Activated T-cell treated with anti-CD3 and anti-CD28 coated beads, Interleukin-2, amount 50 U/mL, for 1 hour (primary cell): ENCODE measurements at regions not wholly inside any gene's neighbourhood (a gene's known extent, or its start where the extent isn't known, plus 50 kb on each side); places are given as distances from the start of the nearest gene placed in this dataset.

Experiments
- DNase-seq: peaks from one replicate; pipeline ENCODE4 v3.0.0-alpha.2; 2020

DNA sequence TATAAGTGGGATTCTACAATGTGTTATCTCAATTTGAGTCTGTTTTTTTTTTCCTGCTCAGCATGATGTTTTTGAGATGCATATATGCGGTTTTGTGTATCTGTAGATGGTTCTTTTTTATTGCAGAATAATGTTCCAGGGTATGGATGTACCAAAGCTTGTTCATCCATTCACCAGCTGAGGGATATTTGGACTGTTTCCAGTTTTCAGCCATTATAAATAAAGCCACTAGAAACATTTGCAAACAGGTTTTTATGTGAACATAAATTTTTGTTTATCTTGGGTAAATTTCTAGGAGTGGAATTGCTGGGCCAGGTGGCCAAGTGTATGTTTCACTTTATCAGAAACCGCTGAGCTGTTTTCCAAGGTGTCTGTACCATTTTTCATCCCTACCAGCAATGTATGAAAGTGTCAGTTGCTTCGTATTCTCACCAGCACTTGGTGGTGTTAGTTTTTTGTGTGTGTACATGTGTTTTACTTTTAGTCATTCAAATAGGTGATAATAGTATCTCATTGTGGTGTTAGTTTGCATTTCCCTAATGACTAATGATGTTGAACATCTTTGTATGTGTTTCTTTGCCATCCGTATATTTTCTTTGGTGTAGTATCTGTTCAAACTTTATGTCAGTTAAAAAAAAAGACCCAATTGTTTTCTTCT is 124.2 kb downstream of the CEBPB start:
- DNase-seq, result no peak

DNA sequence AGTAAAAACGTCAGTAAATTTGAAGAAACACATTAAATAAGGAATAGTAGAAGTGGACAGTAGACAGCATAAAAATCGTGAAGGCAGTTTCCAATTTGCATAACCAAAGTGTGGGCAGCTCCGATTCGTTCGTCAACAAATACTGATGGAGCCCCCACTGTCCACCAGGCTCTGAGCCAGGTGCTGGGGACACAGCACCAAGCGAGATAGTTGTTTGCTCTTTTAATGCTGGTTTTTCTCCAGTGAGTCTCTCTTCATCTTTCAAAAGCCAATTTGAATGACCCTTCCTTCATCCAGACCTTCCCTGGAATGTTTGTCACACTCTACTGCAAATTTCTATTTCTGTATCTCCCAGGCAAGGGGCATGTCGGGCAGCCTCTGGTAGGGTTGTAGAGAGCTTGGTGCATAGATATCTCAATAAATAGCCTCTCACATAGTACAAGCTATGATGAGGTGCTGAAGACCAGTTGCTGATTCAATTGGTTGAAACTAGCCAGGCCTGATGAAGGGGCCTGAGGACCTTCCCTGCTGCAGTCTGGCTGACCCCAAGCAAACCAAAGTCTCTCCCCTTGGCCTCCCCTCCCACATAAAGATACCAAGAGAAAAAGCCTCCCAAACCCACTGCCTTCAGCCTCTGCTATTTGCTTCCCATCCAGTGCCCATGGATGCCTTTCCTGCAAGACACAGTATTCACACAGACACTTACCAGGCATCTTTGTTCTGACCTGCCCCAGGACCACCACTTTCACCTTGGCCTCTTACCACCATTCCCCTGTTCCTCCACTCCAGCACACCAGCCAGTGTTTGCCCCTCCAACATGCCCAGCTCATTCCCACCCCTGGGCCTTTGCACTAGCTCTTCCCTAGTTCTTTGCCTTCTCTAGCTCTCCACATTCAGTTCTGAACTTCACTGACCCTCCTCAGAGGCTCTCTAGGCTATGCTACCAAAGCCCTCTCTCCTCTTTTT is 125.2 kb downstream of the CEBPB start:
- no peak for DNase-seq

DNA sequence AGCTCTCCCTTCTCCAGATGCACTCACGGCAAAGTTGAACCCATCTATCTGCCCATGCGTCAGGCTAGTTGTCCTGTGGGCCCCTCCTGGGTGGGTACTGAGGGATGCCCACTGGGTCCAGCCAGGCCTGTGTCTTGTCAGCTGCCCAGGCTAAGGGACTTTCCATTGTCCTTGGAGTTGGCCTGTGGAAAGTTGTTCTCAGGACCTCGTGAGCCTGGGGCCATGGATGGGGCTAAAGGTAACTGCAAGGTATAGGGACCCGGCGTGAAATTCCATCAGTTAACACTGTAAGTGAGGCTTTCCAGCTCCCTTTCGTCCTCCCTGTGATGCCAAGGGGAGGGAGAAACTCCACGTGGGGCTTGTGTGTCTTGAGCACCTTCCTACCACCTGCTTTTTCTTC is 126.5 kb downstream of the CEBPB start:
- DNase-seq, result no peak

DNA sequence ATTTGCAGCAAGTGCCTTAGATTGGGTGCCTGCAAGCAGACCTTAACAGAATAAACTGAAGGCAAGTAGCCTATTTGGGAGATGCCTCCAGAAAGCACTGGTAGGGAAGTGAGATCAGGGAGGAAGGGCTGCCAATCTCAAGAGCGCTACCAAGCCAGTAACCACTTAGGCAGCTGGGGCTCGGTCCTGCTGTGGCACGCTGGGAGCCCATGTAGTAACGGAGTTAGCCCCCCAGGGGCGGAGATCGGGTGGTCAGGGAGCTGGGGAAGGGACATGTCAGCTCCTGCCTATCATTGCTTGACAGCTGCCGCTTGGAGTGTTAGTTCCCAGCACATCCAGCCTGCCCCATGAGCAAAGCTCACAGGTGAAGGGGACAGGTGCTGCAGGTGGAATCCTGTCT is 127.0 kb downstream of the CEBPB start:
- no peak for DNase-seq

DNA sequence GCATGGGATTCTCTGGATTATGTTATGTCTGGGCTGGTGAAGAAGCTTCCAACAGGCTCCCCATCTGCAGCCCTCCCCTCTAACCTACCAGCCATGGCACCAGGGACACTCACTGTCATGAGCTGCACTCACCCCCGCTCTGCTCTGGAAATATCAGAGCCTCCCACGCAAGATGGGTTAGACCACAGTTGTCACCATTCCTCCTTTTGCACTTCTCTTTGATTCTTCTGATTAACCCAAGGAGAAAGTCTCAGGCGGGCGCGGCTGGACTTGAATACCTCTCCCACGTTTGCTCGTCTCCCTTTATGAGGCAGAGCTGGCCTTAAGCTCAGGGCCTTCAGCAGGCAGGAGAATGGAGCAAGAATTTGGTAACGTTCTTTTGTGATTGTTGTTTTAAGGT is 128.1 kb downstream of the CEBPB start:
- DNase-seq, result no peak

DNA sequence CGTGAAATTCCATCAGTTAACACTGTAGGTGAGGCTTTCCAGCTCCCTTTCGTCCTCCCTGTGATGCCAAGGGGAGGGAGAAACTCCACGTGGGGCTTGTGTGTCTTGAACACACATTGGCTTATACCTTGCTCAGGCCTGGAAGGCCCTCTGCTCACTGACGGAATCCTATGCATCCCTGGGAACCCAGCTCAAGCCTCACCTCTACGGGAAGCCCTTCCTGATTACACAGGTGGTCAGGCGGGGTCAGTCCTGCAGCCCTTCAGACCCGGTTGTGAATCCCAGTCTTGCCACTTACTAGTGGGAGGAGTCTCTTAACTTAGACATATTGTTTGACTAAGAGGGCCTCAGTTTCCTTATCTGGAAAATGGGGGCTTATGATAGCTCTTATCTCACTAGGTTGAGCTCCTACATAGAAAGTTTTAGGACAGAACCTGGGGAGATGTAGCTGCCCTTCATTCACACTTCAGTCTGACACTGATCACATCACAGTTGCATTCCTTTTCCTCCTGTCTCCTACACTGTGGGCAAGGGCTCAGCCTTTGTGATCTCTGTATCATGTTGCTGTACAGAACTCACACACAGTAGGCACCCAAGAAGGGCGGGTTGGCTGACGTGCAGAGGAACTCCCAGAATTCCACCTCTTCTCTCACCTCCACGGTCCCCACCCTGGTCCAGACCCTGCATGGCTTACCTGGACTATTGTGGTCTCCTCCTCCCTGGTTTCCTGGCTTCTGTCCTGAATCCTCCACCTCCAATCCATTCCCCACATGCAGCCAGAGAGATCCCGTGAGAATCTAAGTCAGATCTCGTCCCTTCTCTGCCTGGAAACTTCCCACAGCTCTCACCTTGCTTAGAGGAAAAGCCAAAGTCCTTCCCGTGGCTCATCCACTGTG is 129.6 kb downstream of the CEBPB start:
- DNase-seq, result no peak

DNA sequence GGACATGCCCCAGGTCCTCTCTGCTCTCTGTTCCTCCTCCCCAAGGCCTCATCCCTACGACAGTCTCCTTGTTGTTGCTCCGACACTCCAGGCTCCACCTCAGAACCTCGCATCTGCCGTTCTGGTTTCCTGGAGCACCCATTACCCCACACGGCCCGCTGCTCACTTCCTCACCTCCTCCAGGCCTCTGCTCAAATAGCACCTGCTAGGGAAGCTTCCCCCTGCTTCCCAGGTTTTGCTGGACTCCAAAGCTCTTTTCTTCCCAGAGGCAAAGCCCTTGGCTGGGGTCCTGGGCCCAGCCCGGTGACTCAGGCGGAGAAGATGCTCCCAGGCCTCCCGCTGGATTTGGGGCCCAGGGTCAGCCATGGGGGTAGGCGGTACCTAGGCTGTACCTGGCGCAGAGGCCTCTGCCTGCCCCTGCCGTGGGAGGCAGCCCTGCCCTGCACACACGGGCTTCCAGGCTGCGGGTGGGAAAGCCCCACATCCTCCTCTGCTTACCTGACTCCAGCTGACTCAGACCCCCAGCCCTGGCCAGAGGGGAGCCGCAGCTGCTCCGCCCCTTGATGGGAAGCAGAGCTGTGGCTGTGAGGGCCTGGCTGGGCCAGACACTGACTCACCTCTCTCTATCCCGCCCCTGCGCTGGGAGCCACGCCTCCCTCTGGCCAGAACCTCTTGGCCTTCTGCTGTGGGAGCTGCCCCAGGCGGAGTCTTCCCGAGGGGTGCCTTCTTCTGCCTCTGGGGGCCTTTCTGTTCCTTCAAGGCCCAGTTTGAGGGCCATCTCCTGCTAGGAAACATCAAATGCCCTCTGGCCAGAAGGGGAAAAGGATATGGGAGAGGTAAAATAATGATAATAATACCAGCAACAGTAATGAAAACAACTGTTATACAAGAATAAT is 130.5 kb downstream of the CEBPB start:
- no peak for DNase-seq

DNA sequence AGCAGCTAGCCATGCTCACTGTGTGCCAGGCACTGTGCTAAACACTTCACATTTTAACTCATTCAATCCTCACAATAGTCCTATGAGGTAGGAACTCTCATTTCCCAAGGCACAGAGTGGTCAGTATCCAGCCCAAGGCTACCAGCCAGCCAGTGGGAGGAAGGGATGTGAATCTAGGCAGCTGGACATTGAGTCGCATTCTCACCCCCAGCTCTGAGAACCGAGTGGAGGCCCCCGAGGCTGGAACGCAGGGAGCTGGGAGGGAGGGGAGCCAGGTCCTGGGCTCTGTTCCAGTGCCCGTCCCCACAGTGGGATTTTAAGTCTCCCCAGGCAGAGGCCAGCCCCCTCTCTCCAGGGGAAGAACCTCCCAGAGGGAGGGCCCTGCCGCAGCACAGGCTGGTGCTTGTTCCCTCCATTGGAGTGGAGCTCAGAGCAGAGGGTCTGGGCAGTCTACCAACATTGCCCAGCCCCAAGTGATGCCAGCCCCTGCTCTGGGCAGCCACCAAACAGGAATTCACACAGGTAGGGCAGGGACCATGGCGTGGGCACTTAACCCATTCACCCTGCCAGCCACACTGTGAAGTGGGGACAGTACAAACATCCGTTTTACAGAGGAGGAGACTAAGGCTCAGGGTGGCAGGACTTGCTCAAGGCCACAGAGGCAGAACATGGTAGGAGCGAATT is 131.3 kb downstream of the CEBPB start:
- DNase-seq, result no peak

DNA sequence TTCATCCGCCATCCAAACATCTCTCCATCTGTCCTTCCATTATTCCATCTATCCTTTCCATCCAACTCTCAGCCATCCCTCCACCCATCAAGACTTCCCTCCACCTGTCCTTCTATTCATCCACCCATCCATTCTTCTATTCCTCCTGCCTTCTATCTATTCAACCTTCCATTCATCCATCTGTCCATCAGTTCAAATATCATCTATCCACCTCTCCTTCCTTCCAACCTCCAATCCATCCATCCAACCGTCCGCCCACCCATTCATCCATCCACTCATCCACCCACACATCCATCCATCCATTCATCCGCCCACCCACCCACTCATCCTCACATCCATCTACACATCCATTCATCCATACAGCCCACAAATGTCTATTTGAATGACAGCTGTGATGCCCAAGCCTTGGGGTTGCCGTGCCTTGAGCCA is 132.1 kb downstream of the CEBPB start:
- no peak for DNase-seq

DNA sequence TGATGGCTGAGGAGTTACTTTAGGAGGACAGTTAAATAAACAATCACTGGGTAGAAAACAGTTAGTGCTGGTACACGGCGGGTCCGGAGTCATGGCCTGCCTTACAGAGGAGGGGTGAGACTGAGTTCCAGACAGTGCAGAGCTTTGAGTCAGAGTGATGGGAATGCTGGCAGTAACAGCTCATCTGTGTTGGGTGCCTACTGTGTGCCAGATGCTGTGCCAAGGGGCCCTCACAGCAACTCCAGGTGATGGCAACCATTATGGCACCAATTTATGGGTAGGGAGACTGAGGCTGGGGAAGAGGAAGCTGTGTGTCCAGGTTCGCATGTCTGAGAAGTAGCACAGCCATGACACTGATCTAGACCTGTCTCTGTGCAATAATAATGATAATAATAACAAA is 132.6 kb downstream of the CEBPB start:
- DNase-seq, result no peak

DNA sequence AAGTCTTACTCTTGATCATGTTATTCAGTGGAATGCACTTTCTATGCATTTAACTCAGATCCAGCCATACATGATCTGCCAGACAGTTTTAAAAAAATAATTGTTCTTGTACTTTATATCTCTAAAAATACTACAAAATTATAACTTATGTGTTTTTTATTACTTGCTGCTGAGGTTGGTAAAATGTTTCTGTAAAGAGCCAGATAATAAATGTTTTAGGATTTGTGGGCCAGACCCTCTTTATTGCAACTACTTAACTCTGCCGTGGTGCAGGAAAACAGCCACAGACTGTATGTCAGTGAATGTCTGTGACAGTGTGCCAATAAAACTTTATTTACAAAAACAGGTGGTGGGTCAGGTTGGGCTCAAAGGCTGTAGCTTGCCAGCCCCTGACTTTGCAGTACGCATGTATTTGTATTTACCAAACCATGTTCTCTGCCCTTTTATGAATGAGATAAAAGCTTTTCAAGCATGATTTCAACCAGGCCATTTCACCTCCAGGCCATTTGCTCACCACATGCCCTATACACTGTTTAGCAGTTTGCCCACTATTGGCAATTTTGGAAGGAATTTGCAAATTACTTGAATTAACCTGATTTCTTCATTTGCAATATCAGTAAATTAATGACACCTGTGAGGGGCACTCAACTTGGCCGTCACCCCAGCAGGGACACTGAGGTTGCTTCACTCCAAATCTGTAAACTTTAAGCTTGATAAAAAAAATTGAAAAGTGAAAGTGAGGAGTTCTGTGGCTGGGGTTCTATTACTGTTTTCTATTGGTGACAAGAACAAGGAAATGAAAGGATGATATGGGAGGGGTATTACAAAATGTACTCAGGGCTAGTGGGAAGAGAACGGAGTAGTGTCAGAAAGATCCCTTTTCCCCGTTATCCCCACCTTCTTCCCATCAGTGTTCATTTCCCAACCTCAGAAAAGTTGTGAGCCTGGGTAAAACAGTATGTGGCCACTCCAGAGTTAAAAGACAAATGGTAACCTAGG is 133.4 kb downstream of the CEBPB start:
- DNase-seq, result no peak

DNA sequence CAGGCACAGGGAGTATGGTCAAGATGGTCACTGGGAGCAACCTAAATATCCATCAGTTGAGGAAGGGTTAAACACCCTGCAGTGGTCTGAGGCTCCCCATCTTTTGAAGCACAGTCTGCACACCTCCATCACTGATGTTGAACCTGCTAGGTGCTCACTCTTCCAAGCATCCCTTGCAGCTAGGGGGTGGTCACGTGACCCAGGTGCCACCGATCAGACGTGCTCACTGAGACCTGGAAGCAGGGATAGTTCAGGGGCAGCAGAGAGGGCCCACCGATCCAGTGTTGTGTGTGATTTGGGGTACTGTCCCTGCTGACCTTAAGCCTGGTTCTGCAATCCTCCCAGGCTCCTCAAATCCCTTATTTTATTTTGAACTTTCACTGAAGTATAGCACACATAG is 134.6 kb downstream of the CEBPB start:
- DNase-seq, result no peak

DNA sequence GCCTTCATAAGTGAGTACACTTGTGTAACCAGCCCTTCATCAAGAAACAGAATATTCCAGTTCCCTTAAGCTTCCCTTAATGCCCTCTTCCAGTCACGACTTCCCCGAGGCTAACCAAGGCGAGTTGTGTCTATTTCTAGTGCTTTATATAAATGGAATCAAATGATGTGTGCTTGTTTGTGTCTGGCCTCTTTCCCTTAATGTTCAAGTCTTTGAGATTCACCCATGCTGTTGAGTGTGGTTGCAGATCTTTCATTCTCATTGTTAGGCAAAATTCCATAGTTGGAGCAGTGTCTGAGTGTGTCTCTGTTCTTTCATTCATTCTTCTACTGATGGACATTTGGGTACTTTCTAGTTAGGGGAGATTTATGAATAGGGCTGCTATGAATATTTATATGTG is 135.0 kb downstream of the CEBPB start:
- no peak for DNase-seq

DNA sequence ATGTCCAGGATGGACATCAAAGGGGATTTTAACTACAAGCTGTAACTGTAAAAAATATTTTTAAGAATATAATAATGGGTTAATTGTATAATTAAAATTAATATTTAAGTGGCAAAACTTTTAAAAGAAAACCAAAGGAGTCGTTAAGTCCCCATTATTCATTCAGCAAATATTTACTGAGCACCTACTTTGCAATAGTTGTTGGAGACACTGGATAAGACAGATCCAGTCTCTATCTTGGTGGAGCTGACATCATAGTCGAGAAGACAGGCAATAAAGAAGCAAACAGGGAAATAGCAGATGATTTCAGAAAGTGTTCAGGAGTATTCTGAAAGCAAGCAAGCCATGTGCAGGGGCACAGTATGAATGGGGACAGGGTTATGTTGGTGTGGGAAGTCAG is 137.0 kb downstream of the CEBPB start:
- no peak for DNase-seq

DNA sequence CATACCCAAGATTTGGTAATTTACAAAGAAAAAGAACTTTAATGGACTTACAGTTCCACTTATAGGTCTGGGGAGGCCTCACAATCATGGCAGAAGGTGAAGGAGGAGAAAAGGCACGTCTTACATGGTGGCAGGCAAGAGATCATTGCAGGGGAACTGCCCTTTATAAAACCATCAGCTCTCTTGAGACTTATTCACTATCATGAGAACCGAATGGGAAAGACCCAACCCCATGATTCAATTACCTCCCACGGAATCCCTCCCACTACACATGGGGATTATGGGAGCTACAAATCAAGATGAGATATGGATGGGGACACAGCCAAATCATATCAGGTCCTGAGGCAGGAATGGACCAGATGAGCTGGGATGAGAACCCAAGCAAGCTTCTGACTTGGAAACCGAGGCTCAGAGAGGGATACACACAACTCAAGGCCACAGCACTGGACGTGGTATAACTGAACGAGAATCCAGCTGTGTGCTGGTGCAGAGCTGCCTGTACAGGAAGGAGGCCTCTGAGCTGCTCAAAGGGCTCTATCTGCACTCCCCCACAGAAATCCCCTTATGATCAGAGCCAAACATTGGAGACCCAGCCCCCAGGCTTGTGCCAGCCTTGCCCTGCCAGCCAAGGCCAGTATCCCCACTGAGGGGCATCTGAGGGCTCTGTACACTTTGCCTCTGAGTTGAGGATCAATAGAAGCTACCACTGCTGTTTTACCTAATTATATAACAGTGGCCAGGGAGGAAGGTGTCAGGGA is 137.8 kb downstream of the CEBPB start:
- no peak for DNase-seq

DNA sequence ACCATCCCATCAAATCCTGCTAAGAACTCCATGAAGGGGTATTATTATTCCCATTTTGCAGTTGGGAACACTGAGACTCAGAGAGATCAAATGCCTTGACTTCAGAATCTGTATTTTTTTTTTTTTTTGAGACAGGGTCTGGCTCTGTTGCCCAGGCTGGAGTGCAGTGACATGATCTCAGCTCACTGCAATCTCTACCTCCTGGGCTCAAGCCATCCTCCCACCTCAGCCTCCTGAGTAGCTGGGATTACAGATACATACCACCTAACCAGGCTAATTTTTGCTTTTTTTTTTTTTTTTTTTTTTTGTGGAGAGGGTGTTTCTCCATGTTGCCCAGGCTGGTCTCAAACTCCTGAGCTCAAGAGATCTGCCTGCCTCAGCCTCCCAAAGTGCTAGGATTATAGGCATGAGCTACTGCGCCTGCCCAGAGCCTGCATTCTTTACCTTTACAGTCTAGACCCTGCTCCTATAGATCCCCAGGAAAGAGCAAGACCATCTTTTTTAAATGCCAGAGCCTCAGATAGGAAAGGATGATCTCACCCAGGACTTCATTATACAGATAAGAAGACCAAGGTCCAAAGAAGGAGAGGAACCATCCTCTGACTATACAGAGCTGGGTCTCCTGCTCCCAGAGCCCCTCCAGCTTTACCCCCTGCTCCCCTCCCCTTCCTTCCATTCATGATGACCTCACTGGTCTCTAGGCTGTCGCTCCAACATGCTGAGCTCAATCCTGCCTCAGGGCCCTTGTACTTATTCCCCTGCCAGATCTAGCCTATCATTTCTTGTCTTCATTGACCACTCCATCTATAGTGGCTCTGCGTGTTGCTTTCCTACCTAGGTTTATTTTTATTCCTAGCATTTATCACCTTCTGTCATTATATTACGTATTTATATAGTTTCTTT is 138.6 kb downstream of the CEBPB start:
- DNase-seq, result no peak

DNA sequence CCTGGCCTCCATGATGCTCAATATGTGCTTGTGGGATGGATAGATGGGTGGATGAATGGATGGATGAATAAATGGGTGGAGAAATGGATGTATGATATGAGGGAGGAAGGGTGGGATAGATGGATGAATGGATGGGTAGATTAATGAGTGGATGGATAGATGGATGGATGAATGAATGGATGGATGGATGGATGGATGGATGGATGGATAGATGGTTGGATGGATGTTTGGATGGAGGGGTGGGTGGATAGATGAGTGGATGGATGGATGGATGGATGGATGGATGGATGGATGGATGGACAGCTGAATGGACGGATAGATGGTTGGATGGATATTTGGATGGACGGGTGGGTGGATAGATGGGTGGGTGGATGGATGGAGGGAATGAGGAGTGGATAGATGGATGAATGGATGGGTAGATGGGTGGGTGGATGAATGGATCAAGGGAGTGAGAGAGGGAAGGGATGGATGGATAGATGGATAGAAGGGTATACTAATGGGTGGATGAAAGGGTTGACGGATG is 139.4 kb downstream of the CEBPB start:
- DNase-seq, result no peak
